GM23338 (cell line): ENCODE measurements at regions not wholly inside any gene's neighbourhood (a gene's known extent, or its start where the extent isn't known, plus 50 kb on each side); places are given as distances from the start of the nearest gene placed in this dataset.

ENCODE experiments used
- ATAC-seq: fragments of 200-7000 bp; cut with Tn5 transposase; 3 replicates; pipeline ENCODE4 v1.9.1; 2020
- DNase-seq: peaks from one replicate; pipeline ENCODE4 v3.0.0-alpha.2; 2015; ENCODE audit warnings: low spot score
- H2AFZ ChIP-seq: fragments of 200-600 bp; sonication (generic); 2 replicates; pipeline ENCODE4 v1.8.0; 2016; ENCODE audit warnings: antibody characterized with exemption, mild to moderate bottlenecking, moderate library complexity
- H3F3A ChIP-seq: fragments of 200-600 bp; sonication (generic); replicated peaks from 2 replicates; pipeline ENCODE4 v1.8.0; 2017; ENCODE audit warnings: antibody characterized with exemption, mixed run types, low read depth
- H3K27ac ChIP-seq: fragments of 200-600 bp; sonication (generic); 2 replicates; pipeline ENCODE4 v1.6.1; 2016; ENCODE audit warnings: low read depth
- H3K27me3 ChIP-seq: fragments of 200-600 bp; sonication (generic); 2 replicates; pipeline ENCODE4 v1.8.0; 2016; ENCODE audit warnings: mild to moderate bottlenecking, mixed run types, moderate library complexity; ENCODE audit not compliant: insufficient read depth
- H3K36me3 ChIP-seq: fragments of 200-600 bp; sonication (generic); 2 replicates; pipeline ENCODE4 v1.8.0; 2016; ENCODE audit warnings: mild to moderate bottlenecking; ENCODE audit not compliant: insufficient read depth
- H3K4me1 ChIP-seq: fragments of 200-600 bp; sonication (generic); 2 replicates; pipeline ENCODE4 v1.8.0; 2016; ENCODE audit warnings: mild to moderate bottlenecking, moderate library complexity; ENCODE audit not compliant: insufficient read depth
- H3K4me2 ChIP-seq: fragments of 200-600 bp; sonication (generic); 2 replicates; pipeline ENCODE4 v1.7.1; 2017; ENCODE audit warnings: mixed run types
- H3K4me3 ChIP-seq: fragments of 200-600 bp; sonication (generic); 2 replicates; pipeline ENCODE4 v1.6.1; 2016; ENCODE audit warnings: mixed run types
- H3K79me2 ChIP-seq: fragments of 200-600 bp; sonication (generic); replicated peaks from 2 replicates; pipeline ENCODE4 v1.8.0; 2017; ENCODE audit warnings: mild to moderate bottlenecking; ENCODE audit not compliant: insufficient read depth
- H3K9me2 ChIP-seq: fragments of 200-600 bp; sonication (generic); 2 replicates; pipeline ENCODE4 v1.8.0; 2017; ENCODE audit not compliant: insufficient read depth
- H4K20me1 ChIP-seq: fragments of 200-600 bp; sonication (generic); replicated peaks from 2 replicates; pipeline ENCODE4 v1.8.0; 2017; ENCODE audit warnings: mild to moderate bottlenecking; ENCODE audit not compliant: insufficient read depth
- H3K27ac Mint-ChIP-seq: 2 replicates; pipeline ENCODE4 v1.8.0; 2020; ENCODE audit warnings: inconsistent platforms, mild to moderate bottlenecking, moderate library complexity, mixed read lengths
- H3K27me3 Mint-ChIP-seq: 3 replicates; pipeline ENCODE4 v1.8.0; 2022; ENCODE audit warnings: low read depth, mild to moderate bottlenecking, moderate library complexity, mixed read lengths, inconsistent platforms; ENCODE audit not compliant: insufficient read depth, poor library complexity
- H3K36me3 Mint-ChIP-seq: 3 replicates; pipeline ENCODE4 v1.8.0; 2021; ENCODE audit warnings: low read depth, mild to moderate bottlenecking, inconsistent platforms, moderate library complexity, mixed read lengths
- H3K4me1 Mint-ChIP-seq: 3 replicates; pipeline ENCODE4 v1.8.0; 2020; ENCODE audit warnings: mild to moderate bottlenecking, inconsistent platforms, mixed read lengths
- H3K4me3 Mint-ChIP-seq: 3 replicates; pipeline ENCODE4 v1.8.0; 2021; ENCODE audit warnings: moderate library complexity, mild to moderate bottlenecking, inconsistent platforms, mixed read lengths
- H3K9me3 Mint-ChIP-seq: 3 replicates; pipeline ENCODE4 v1.8.0; 2020; ENCODE audit warnings: moderate library complexity, mild to moderate bottlenecking, inconsistent platforms, mixed read lengths
- CTCF ChIP-seq, 2 experiments: fragments of 200-600 bp in 1 of 2; sonication (generic) in 1 of 2; conservative IDR thresholded peaks; 2 replicates each; pipeline versions ENCODE4 v1.5.1 to v1.6.1; 2016 to 2017; ENCODE audit warnings: antibody characterized with exemption in 2 of 2, low read depth in 2 of 2, mild to moderate bottlenecking in 2 of 2, moderate library complexity in 1 of 2
- NANOG ChIP-seq: IDR thresholded peaks from 2 replicates; pipeline ENCODE4 v1.6.1; 2016; ENCODE audit warnings: antibody characterized with exemption, borderline replicate concordance
- REST ChIP-seq: IDR thresholded peaks from one replicate; pipeline ENCODE4 v1.6.1; 2018; ENCODE audit warnings: antibody characterized with exemption; ENCODE audit not compliant: unreplicated experiment
- ZNF462 ChIP-seq: fragments of 250-450 bp; sonication (Bioruptor Pico); IDR thresholded peaks from 2 replicates; pipeline ENCODE4 v1.5.0; 2020; ENCODE audit warnings: mild to moderate bottlenecking, moderate library complexity

GRCh38 chr9:79360387-79361347, 211.1 kb upstream of the TLE4 start:
- peak; percentile 72 for DNase-seq
- H3K27me3 Mint-ChIP-seq: peaks cover 9% of the 10 kb centered on the region

More at GRCh38 chr9:79360387-79361347, 211.1 kb upstream of the TLE4 start:
- Mint-ChIP-seq H3K36me3 (no peaks in the 10 kb centered on the region), H3K27ac (no peak overlapping the region), H3K4me1 (peaks cover 39% of the 10 kb centered on the region), H3K9me3 (no peaks in the 10 kb centered on the region), H3K4me3 (peak overlapping the region; percentile 47; the same call in 2 of the 3 replicates)
- Histone ChIP-seq H3F3A (no peaks in the 10 kb centered on the region), H3K79me2 (no peaks in the 10 kb centered on the region), H4K20me1 (no peaks in the 10 kb centered on the region), H3K27ac (no peak overlapping the region), H3K36me3 (no peaks in the 10 kb centered on the region), H3K4me1 (peaks cover 31% of the 10 kb centered on the region), H3K9me2 (0 out of 2 replicates have a peak, but pooled peaks cover 7% of the 10 kb centered on the region), H2AFZ (no peak overlapping the region), H3K27me3 (peaks cover 12% of the 10 kb centered on the region), H3K4me2 (peak overlapping the region; percentile 6), H3K4me3 (no peak overlapping the region)
- peak; percentile 92 for TF ChIP-seq NANOG
- TF ChIP-seq REST: no peak
- TF ChIP-seq CTCF (conservative IDR thresholded peaks at IDR 0.05; ENCODE audit: low read depth in 2 of 2): no peak
- TF ChIP-seq ZNF462: no peak
- peak; percentile 77 for ATAC-seq
